GM18907 (cell line): ENCODE measurements at regions not wholly inside any gene's neighbourhood (a gene's known extent, or its start where the extent isn't known, plus 50 kb on each side); places are given as distances from the start of the nearest gene placed in this dataset.

Experiments
- ATAC-seq: cut with Tn5 transposase; IDR thresholded peaks from one replicate; pipeline ENCODE4 v1.9.1; 2021; ENCODE audit warnings: mild to moderate bottlenecking, moderate library complexity; ENCODE audit not compliant: unreplicated experiment

DNA sequence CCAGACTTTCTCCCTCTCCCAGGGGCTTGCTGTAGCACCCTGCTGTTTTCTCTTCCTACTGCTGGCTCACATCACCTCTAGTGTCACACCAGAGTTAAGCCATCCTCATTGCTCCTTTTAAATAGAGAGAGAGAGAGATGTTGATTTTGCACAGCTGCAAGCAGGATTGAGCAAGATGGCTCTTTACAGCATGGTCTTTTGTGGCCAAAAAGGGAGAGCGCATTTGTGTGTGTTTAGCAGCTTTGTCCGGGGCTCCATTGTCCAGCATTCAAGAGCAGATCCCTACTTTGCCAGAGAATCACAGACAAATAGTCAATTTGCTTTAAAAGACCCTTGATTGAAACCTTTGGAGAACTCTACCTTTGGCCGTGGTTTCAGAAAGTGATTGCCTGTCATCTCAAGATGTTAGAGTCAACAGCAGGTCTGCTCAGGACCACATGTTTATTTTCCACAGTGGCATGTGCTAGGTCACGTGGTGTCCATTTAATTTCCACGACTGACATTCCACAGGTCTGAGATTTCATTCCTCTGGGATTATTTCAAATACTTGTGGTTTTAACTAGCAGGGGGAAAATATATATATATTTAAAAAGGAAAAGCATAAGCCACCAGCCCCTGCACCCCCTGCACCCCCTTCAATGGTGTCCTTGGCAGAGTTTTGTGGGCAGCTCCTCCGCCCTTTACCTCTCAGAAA is 359.9 kb upstream of the SLC14A2 start:
- ATAC-seq = no peak

DNA sequence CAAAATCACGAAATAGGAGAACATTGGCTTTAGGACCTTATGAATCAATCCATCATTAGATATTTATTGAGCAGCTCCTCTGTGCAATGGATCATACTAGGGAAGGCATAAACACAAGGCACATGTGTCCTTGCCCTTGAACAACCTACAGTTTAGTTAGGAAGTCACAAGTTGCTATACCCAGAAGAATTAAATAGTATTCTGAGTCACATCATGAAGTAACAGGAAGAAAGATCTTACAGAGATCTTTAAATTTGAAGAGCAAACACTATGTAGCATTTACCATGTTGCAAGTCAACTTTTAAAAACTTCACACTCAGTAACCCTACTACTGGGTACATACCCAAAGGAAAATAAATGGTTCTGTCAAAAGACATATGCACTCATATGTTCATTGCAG is 355.2 kb upstream of the SLC14A2 start:
- no peak for ATAC-seq

GRCh38 chr18:45266023-45266422 is 349.3 kb upstream of the SLC14A2 start:
- ATAC-seq = no peak

- no peak for ATAC-seq
Measured at GRCh38 chr18:45267622-45268021, 347.7 kb upstream of the SLC14A2 start.

DNA sequence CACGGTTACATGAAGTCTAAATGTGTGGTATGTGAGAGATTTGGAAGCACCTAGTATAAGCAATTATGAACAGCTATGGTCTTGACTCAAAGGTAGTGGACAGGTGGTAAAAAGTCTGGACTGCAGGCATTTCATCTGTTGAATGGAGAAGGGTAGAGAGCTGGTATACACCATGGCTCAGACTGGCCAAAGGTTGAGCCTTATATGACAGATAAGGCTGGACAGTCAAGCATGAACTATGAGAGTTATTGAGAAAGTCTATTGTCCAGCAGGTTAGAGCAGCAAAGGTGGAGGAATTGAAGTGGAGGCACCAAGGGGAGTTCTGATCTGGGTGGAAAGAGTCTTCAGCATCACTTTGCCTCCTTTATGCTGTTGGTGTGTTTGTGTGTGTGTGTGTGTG is 346.7 kb upstream of the SLC14A2 start:
- no peak for ATAC-seq

DNA sequence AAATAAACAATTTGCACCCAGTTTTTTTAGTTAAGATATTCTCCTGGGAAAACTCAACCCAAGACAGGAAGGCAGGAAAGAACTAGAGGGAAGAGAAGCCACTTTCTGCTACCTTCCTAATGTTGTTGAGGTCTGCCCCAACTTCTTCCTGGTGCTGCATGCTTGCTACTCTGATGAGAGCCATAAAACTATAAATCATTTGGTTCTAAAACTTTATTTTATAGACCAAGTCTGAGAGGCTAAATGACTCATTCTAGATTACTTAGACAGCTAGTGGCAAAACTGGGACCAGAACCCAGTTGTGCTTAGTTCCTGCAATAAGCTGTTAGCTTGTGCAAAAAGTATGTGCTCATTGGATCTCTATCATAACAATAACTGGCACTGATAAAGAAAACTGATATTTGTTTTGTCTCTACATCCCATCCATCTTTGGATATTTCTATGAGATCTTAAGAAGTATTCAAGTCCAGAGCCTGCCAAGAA is 344.9 kb upstream of the SLC14A2 start:
- ATAC-seq = no peak

DNA sequence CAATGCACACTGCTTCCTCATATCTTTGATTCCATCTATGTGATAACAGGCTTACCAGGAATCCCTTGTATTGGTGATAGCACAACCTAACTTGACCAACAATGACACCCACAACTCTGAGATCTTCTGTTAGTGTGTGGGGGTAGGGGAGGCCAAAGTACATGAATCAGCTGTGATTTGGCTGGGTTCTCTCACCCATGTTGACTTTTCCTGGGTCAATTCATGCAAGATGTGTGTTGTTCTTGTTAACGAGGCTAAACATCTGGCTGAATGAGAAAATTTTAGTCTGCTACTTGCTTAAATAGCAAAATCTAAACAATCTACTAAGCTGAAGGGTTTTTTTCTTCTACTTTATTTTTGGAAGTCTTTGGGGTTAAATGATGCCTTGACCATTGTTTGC is 341.2 kb upstream of the SLC14A2 start:
- ATAC-seq = no peak

GRCh38 chr18:45275367-45276113 is 339.7 kb upstream of the SLC14A2 start:
- ATAC-seq = no peak

GRCh38 chr18:45276878-45277277 is 338.4 kb upstream of the SLC14A2 start:
- ATAC-seq = no peak

- ATAC-seq = no peak
Measured at GRCh38 chr18:45277908-45278307, 337.4 kb upstream of the SLC14A2 start.

DNA sequence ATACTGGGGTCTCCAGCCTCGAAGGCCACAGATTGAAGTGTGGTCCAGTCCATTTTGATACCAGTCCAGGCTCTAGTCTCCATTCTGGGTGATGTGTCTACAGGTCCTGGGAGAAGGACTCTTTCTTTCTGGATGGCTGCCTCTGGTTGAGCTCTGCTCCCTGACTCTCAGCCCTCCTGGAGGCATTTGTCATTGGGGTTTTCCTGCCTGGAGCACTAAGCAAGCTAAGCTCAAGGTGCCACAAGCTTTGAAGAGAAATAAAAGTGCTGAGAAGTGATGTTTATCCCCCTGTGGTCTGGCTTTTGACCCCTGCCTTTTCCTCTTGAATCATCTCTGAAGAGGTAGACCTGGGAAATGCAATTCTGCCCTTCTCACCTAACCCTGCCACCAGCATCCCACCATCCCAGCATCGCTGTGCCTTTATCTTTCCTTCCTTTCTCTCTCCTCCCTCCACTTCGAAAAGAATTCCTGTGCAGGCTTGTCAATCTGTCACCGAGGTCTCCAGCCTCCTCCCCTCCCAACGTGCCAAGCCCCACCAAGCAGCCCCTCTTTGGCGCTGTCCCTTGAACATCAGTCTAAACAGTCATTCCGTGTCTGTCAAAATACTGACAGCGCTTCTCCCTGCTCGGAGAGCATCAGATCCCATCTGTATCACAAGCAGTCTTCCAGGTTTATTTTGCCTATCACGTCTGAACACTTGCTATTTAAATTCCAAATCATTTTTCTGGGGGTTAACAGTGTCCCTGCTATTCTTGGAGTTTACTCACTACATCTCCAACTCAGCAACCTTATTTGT is 334.6 kb upstream of the SLC14A2 start:
- no peak for ATAC-seq

- no peak for ATAC-seq
Measured at GRCh38 chr18:45282101-45282812, 333.0 kb upstream of the SLC14A2 start.

DNA sequence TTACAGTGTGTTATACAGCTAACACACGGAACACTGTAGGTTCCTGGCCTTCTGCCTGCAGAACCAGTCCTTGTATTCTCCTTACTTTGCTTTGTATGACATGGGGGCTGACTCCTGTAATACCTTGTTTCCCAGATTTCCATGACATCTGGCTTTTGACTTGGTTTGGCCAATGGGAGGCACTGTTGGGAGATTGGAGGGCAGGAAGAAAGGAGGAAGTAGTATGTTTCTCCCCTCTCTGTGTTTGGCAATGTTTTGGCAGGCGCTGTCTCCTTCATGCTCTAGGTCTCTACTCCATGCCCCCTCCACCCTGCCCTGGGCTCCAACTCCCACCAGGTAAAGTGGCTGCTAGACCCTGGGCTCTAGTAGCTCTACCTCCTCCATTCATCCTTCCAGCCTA is 331.1 kb upstream of the SLC14A2 start:
- ATAC-seq = no peak

GRCh38 chr18:45284851-45285250 is 330.4 kb upstream of the SLC14A2 start:
- ATAC-seq = no peak

GRCh38 chr18:45285251-45285650 is 330.0 kb upstream of the SLC14A2 start:
- no peak for ATAC-seq

- ATAC-seq = no peak
Measured at GRCh38 chr18:45286431-45286830, 328.8 kb upstream of the SLC14A2 start.

- no peak for ATAC-seq
Measured at GRCh38 chr18:45287531-45287930, 327.7 kb upstream of the SLC14A2 start.

GRCh38 chr18:45290364-45290763 is 324.9 kb upstream of the SLC14A2 start:
- no peak for ATAC-seq

- no peak for ATAC-seq
Measured at GRCh38 chr18:45291621-45292615, 323.4 kb upstream of the SLC14A2 start.

DNA sequence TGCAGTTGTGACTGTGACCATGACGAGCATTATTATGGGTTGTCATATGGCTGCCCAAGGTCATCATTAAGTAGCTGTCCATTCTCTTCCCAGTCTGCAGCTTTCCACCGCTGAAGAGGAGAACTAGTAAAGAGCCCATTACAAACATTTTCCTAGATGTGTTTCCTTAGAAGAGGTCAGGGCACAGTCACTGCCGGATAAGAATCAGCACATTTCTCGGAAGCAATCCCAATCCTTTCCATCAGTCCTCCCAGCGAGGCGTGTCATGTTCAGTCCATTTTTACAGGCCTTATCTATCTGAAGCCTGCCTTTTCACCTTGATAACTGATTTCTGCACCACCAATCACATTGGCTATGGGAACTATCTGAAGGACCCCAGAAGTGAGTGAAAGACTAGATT is 319.9 kb upstream of the SLC14A2 start:
- ATAC-seq = no peak
